ENCODE measurements at regions not wholly inside any gene's neighbourhood (a gene's known extent, or its start where the extent isn't known, plus 50 kb on each side); places are given as distances from the start of the nearest gene placed in this dataset.

- Histone ChIP-seq H3K79me2 (ENCODE audit: insufficient read depth, low read length) (no peaks in the 10 kb centered on the region), H2AFZ (ENCODE audit: low read length) (no peak overlapping the region)
Observed at GRCh38 chr7:85733169-85733915, 546.5 kb upstream of the SEMA3D start.

GRCh38 chr7:85730012-85730411 lies 543.2 kb upstream of the SEMA3D start:
- no peaks in the 10 kb centered on the region for H3K79me2 ChIP-seq (ENCODE audit: insufficient read depth, low read length)
- H2AFZ ChIP-seq (ENCODE audit: low read length), result no peak overlapping the region
- no peak overlapping the region for H3K4me3 ChIP-seq (ENCODE audit: low read depth, low read length, poor library complexity, severe bottlenecking)
- no peak for TF ChIP-seq EZH2 (IDR thresholded peaks at IDR 0.05; ENCODE audit: borderline replicate concordance, low read length)
- TF ChIP-seq CTCF (IDR thresholded peaks at IDR 0.05; ENCODE audit: low read length), result no peak
- H3F3A ChIP-seq (ENCODE audit: insufficient read depth, low read length), result no peaks in the 10 kb centered on the region
- H3K9ac ChIP-seq (ENCODE audit: low read length), result no peak overlapping the region
- H3K4me1 ChIP-seq (ENCODE audit: insufficient read depth, low read length, severe bottlenecking), result no peaks in the 10 kb centered on the region
- H3K4me2 ChIP-seq (ENCODE audit: low read length), result no peak overlapping the region
- no peaks in the 10 kb centered on the region for H3K9me2 ChIP-seq (ENCODE audit: low read depth, low read length)
- no peaks in the 10 kb centered on the region for H3K27me3 ChIP-seq (ENCODE audit: insufficient read depth, low read length)
- no peak overlapping the region for H3K27ac ChIP-seq (ENCODE audit: low read depth, low read length, poor library complexity, severe bottlenecking)
- no peaks in the 10 kb centered on the region for H3K9me3 ChIP-seq (ENCODE audit: low read length)
- no peaks in the 10 kb centered on the region for H3K36me3 ChIP-seq (ENCODE audit: insufficient read depth, low read length)
- no peaks in the 10 kb centered on the region for H4K20me1 ChIP-seq (ENCODE audit: insufficient read depth, low read length)

More at GRCh38 chr7:85733169-85733915, 546.5 kb upstream of the SEMA3D start:
- Histone ChIP-seq H3K9me3 (ENCODE audit: low read length) (no peaks in the 10 kb centered on the region), H3K27ac (ENCODE audit: low read depth, low read length, poor library complexity, severe bottlenecking) (no peak overlapping the region), H4K20me1 (ENCODE audit: insufficient read depth, low read length) (no peaks in the 10 kb centered on the region), H3F3A (ENCODE audit: insufficient read depth, low read length) (no peaks in the 10 kb centered on the region), H3K9ac (ENCODE audit: low read length) (no peak overlapping the region), H3K36me3 (ENCODE audit: insufficient read depth, low read length) (no peaks in the 10 kb centered on the region), H3K27me3 (ENCODE audit: insufficient read depth, low read length) (no peaks in the 10 kb centered on the region), H3K4me1 (ENCODE audit: insufficient read depth, low read length, severe bottlenecking) (no peaks in the 10 kb centered on the region), H3K4me2 (ENCODE audit: low read length) (no peak overlapping the region), H3K9me2 (ENCODE audit: low read depth, low read length) (no peaks in the 10 kb centered on the region), H3K4me3 (ENCODE audit: low read depth, low read length, poor library complexity, severe bottlenecking) (no peak overlapping the region)
- TF ChIP-seq EZH2 (IDR thresholded peaks at IDR 0.05; ENCODE audit: borderline replicate concordance, low read length) (no peak), CTCF (IDR thresholded peaks at IDR 0.05; ENCODE audit: low read length) (no peak)

GRCh38 chr7:85725026-85725425 lies 538.2 kb upstream of the SEMA3D start:
- Histone ChIP-seq H3K79me2 (ENCODE audit: insufficient read depth, low read length) (no peaks in the 10 kb centered on the region), H2AFZ (ENCODE audit: low read length) (no peak overlapping the region), H3K9me2 (ENCODE audit: low read depth, low read length) (no peaks in the 10 kb centered on the region), H3K4me2 (ENCODE audit: low read length) (no peak overlapping the region), H3K36me3 (ENCODE audit: insufficient read depth, low read length) (no peaks in the 10 kb centered on the region), H3F3A (ENCODE audit: insufficient read depth, low read length) (no peaks in the 10 kb centered on the region), H3K4me1 (ENCODE audit: insufficient read depth, low read length, severe bottlenecking) (no peaks in the 10 kb centered on the region), H3K27me3 (ENCODE audit: insufficient read depth, low read length) (no peaks in the 10 kb centered on the region), H3K27ac (ENCODE audit: low read depth, low read length, poor library complexity, severe bottlenecking) (no peak overlapping the region), H3K4me3 (ENCODE audit: low read depth, low read length, poor library complexity, severe bottlenecking) (no peak overlapping the region), H3K9ac (ENCODE audit: low read length) (no peak overlapping the region), H3K9me3 (ENCODE audit: low read length) (no peaks in the 10 kb centered on the region), H4K20me1 (ENCODE audit: insufficient read depth, low read length) (no peaks in the 10 kb centered on the region)
- TF ChIP-seq EZH2 (IDR thresholded peaks at IDR 0.05; ENCODE audit: borderline replicate concordance, low read length) (no peak), CTCF (IDR thresholded peaks at IDR 0.05; ENCODE audit: low read length) (no peak)

Data from OCI-LY1 (cell line).